Glutamatergic neuron (in vitro differentiated cells): ENCODE measurements at regions not wholly inside any gene's neighbourhood (a gene's known extent, or its start where the extent isn't known, plus 50 kb on each side); places are given as distances from the start of the nearest gene placed in this dataset.
"Not testable (repeated sequence)": the region's sequence is repeated elsewhere in the genome, so short reads cannot be mapped to it uniquely, and the experiment has no call there.

Source experiments
- DNase-seq: peaks from one replicate; pipeline ENCODE4 v3.0.0; 2022
- H3K27ac Mint-ChIP-seq: one replicate; pipeline ENCODE4 v1.8.0; 2020; ENCODE audit warnings: mild to moderate bottlenecking, mixed read lengths, inconsistent platforms; ENCODE audit not compliant: unreplicated experiment
- H3K27me3 Mint-ChIP-seq: one replicate; pipeline ENCODE4 v1.8.0; 2020; ENCODE audit warnings: mild to moderate bottlenecking, moderate library complexity, mixed read lengths, inconsistent platforms; ENCODE audit not compliant: unreplicated experiment
- H3K36me3 Mint-ChIP-seq: one replicate; pipeline ENCODE4 v1.8.0; 2020; ENCODE audit warnings: mild to moderate bottlenecking, mixed read lengths, inconsistent platforms; ENCODE audit not compliant: unreplicated experiment
- H3K4me1 Mint-ChIP-seq: one replicate; pipeline ENCODE4 v1.8.0; 2020; ENCODE audit warnings: mild to moderate bottlenecking, low read depth, mixed read lengths, inconsistent platforms; ENCODE audit not compliant: unreplicated experiment
- H3K4me3 Mint-ChIP-seq: one replicate; pipeline ENCODE4 v1.8.0; 2020; ENCODE audit warnings: mild to moderate bottlenecking, mixed read lengths, inconsistent platforms; ENCODE audit not compliant: unreplicated experiment
- H3K9me3 Mint-ChIP-seq: one replicate; pipeline ENCODE4 v1.8.0; 2020; ENCODE audit warnings: mild to moderate bottlenecking, moderate library complexity, mixed read lengths, inconsistent platforms; ENCODE audit not compliant: unreplicated experiment
- CTCF ChIP-seq: fragments of 200-600 bp; sonication (generic); IDR thresholded peaks from one replicate; pipeline ENCODE4 v1.5.0; 2021; ENCODE audit not compliant: partially characterized antibody, unreplicated experiment

- Mint-ChIP-seq H3K36me3 (no peaks in the 10 kb centered on the region), H3K27me3 (peaks cover 9% of the 10 kb centered on the region)
Observed at GRCh38 chr12:131628766-131629448, 82.0 kb upstream of the SFSWAP start.

GRCh38 chr12:131631230-131631629 is 79.7 kb upstream of the SFSWAP start:
- H3K27ac Mint-ChIP-seq, result no peak overlapping the region
- H3K9me3 Mint-ChIP-seq, result peaks cover 14% of the 10 kb centered on the region
- no peaks in the 10 kb centered on the region for H3K36me3 Mint-ChIP-seq
- peaks cover 24% of the 10 kb centered on the region for H3K27me3 Mint-ChIP-seq
- no peak overlapping the region for H3K4me3 Mint-ChIP-seq
- H3K4me1 Mint-ChIP-seq, result peaks cover 36% of the 10 kb centered on the region
- no peak for DNase-seq
- no peak for TF ChIP-seq CTCF

More at GRCh38 chr12:131628766-131629448, 82.0 kb upstream of the SFSWAP start:
- no peak for DNase-seq
- TF ChIP-seq CTCF, result no peak
- Mint-ChIP-seq H3K4me3 (no peak overlapping the region), H3K27ac (no peak overlapping the region), H3K4me1 (peaks cover 18% of the 10 kb centered on the region), H3K9me3 (peaks cover 10% of the 10 kb centered on the region)

DNA sequence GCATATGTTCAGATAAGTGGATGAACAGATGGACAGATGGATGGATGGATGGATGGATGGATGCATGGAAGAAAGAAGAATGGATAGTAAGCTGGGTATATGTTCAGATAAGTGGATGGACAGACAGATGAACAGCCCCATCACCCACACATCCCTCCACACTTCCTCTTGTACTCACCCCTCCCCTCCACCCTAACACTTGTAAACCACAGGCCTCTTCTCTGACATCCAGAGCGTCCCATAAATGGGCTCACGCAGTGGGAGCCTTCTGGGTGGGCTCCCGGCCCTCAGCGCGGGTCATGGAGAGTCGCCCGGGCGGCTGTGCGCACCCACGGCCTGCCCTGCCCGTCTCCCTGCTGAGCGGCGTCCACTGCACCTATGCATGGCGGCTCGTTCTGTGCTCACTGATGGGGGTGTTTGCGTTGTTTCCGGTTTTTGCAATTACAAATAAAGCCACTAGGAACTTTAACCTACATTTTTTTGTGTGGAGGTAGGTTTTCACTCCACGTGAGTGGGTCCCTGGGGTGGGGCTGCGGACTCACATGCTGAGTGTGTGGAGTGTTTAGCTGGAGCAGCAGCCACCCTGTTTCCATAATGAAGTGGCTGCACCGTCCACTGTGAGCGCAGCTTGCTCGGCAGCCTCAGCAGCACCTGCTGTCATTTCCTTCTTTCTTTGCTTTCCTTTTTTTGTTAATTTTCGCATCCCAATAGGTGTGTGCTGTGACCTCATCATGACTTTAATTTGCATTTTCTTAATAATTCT is 78.8 kb upstream of the SFSWAP start:
- Mint-ChIP-seq H3K27ac (peak overlapping the region; percentile 33), H3K9me3 (peaks cover 12% of the 10 kb centered on the region), H3K4me1 (peaks cover 39% of the 10 kb centered on the region), H3K27me3 (peaks cover 24% of the 10 kb centered on the region)
- H3K4me3 Mint-ChIP-seq, DNase-seq, H3K36me3 Mint-ChIP-seq: not testable (repeated sequence)

DNA sequence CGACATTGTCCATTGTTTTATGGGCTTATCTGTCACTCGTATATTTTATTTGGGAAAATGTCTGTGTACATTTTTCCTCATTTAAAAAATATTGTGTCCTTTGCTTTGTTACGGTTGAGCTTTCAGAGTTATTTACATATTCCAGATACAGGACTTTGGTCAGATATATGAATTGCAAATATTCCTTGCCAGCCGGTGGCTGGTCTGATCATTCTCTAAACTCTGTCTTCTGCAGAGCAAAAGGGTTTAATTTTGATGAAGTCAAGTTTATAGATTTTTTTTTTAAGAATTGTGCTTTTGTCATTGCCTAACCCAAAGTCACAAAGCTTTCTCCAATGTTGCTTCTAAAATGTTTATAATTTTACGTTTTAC is 78.3 kb upstream of the SFSWAP start:
- Mint-ChIP-seq H3K27me3 (peaks cover 24% of the 10 kb centered on the region), H3K4me1 (peaks cover 39% of the 10 kb centered on the region), H3K9me3 (peaks cover 12% of the 10 kb centered on the region), H3K4me3 (peak overlapping the region; percentile 22)
- not testable (repeated sequence) for DNase-seq, H3K27ac Mint-ChIP-seq, H3K36me3 Mint-ChIP-seq

GRCh38 chr12:131633610-131634009 is 77.3 kb upstream of the SFSWAP start:
- not testable (repeated sequence) for H3K27ac Mint-ChIP-seq, DNase-seq

GRCh38 chr12:131634037-131634436 is 76.9 kb upstream of the SFSWAP start:
- DNase-seq, result no peak
- H3K36me3 Mint-ChIP-seq, result no peaks in the 10 kb centered on the region
- TF ChIP-seq CTCF, result no peak
- H3K4me3 Mint-ChIP-seq, result peak overlapping the region; percentile 7
- no peak overlapping the region for H3K27ac Mint-ChIP-seq
- H3K27me3 Mint-ChIP-seq, result peaks cover 27% of the 10 kb centered on the region
- peaks cover 39% of the 10 kb centered on the region for H3K4me1 Mint-ChIP-seq
- peaks cover 12% of the 10 kb centered on the region for H3K9me3 Mint-ChIP-seq

More at GRCh38 chr12:131633610-131634009, 77.3 kb upstream of the SFSWAP start:
- peaks cover 39% of the 10 kb centered on the region for H3K4me1 Mint-ChIP-seq
- H3K4me3 Mint-ChIP-seq, result peak overlapping the region; percentile 7
- not testable (repeated sequence) for H3K36me3 Mint-ChIP-seq
- H3K27me3 Mint-ChIP-seq, result peaks cover 27% of the 10 kb centered on the region
- peaks cover 12% of the 10 kb centered on the region for H3K9me3 Mint-ChIP-seq

DNA sequence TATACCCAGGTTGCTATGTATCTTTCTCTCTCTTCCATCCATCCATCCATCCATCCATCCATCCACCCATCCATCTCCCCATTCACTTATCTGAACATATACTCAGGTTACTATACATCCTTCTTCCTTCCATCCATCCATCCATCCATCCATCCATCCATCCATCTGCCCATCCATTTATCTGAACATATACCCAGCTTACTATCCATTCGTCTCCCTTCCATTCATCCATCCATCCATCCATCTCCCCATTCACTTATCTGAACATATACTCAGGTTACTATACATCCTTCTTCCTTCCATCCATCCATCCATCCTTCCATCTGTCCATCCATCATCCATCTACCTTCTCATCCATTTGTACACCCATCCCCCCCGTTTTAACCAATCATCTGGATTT is 75.9 kb upstream of the SFSWAP start:
- not testable (repeated sequence) for H3K36me3 Mint-ChIP-seq, DNase-seq, H3K27ac Mint-ChIP-seq
- H3K27me3 Mint-ChIP-seq, result peaks cover 27% of the 10 kb centered on the region
- peak overlapping the region; percentile 22 for H3K4me3 Mint-ChIP-seq
- H3K9me3 Mint-ChIP-seq, result peaks cover 14% of the 10 kb centered on the region
- H3K4me1 Mint-ChIP-seq, result peaks cover 41% of the 10 kb centered on the region
